GM20000 (cell line): ENCODE measurements at regions not wholly inside any gene's neighbourhood (a gene's known extent, or its start where the extent isn't known, plus 50 kb on each side); places are given as distances from the start of the nearest gene placed in this dataset.

Experiments
- DNase-seq: peaks from one replicate; pipeline ENCODE4 v3.0.0; 2012; ENCODE audit warnings: low spot score
- TF ChIP-seq, protein P1 (sequence below): IDR thresholded peaks from 2 replicates; pipeline ENCODE4 v1.5.1; 2012; ENCODE audit warnings: mild to moderate bottlenecking, control low read depth; ENCODE audit errors: extremely low read depth, missing control alignments

DNA sequence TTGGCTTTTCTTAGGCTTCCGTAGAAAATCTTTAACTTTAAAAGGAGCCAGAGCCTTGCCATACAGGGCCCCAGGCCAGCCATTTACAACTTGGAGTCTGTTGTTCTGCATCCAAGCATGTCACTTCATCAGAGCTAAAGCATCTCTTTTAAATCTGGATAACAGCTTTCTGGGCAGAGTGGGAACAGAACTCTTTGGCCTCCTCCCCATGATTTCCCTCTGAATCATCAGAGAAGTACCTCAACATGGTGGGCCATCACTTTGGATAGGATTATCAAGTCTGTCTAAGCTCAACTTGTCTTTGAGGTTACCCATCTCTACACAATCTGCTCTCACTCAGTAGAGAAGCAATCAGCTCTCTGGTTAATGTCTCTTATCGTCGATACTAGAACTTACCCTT, 170.9 kb downstream of the SLC6A15 start:
- DNase-seq: no peak
- TF ChIP-seq, protein P1, sequence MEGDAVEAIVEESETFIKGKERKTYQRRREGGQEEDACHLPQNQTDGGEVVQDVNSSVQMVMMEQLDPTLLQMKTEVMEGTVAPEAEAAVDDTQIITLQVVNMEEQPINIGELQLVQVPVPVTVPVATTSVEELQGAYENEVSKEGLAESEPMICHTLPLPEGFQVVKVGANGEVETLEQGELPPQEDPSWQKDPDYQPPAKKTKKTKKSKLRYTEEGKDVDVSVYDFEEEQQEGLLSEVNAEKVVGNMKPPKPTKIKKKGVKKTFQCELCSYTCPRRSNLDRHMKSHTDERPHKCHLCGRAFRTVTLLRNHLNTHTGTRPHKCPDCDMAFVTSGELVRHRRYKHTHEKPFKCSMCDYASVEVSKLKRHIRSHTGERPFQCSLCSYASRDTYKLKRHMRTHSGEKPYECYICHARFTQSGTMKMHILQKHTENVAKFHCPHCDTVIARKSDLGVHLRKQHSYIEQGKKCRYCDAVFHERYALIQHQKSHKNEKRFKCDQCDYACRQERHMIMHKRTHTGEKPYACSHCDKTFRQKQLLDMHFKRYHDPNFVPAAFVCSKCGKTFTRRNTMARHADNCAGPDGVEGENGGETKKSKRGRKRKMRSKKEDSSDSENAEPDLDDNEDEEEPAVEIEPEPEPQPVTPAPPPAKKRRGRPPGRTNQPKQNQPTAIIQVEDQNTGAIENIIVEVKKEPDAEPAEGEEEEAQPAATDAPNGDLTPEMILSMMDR: no peak

DNA sequence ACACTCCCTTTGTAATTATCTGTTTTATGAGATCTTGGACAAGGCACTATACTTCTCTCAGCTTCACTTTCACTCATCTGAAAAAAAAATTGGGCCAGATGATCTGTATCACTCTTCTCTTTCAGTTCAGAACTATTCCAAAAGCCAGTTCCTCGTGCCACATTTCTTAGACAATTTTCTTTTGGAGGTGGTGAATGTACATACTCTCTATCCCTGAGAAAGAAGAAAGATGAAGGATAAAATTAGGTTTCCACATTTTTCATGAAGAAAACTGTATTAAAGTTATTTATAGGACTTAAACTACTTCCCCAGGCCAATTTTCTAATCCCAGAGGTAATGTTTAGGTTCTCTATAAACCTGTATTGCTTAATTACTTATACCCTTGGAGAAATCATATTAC, 171.6 kb downstream of the SLC6A15 start:
- DNase-seq: no peak
- TF ChIP-seq, protein P1: no peak

DNA sequence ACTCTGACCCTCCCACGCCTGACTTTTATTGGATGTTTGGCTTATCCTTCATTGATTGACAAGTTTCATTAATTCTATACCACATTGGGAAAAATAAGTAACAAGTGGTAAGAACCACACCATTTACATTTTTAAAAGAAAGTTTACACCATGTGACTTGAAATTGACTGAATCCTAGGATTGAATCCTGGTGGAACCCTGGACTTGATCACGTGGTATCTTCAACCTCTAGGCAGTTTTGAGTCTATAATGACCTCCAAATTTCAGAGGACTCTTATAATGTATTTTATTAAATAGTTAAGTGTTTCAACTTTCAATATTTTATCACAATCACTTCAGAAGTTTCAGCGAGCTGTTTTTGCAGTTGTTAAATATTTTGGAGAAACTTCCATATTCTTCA, 172.0 kb downstream of the SLC6A15 start:
- TF ChIP-seq, protein P1: no peak
- no peak for DNase-seq

DNA sequence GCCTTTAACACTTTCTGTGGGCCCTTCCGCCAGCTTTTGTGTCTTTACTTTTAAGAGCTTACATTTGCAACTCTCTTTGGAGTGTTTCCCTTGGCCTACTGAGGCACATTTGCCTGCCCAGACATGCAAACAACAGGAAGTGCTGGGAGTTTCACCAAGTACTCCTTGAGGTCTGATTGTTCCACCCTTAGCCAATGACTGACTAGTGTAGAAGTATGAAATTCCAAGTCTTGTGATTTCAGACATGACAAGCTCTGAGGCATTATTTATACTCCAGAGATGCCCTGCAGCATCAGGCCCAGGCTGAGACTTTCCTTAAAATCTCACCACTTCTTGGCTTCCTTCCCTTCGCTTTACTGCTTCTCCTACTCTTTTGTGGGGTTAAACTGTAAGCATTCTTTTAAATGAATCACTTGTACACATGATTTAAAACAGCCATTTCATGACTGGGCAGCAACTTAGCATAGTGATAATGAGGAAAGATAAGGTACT, 174.1 kb downstream of the SLC6A15 start:
- TF ChIP-seq, protein P1: no peak
- no peak for DNase-seq

DNA sequence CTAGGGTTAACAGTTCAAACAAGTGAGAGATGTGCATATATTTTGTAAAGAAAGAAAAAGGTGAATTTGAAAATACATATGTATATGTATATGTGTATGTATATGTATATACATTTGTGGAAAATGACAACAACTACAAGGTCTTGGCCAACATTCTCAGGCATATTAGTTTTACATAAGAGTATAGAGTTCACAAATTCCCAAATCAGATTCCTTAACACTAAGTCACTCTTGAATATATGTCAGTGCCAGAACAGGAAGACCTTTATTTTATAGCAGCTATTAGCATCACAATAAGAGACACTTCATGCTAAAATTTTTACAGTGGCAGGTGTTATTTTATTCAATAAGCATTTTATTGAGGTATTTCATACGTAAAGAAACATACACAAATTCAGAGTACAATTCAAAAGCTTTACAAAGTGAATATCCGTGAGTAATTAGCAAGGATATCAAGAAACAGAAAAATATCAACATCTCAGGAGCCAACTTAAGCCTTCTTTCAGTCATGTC, 179.7 kb downstream of the SLC6A15 start:
- no peak for DNase-seq
- TF ChIP-seq, protein P1: no peak

DNA sequence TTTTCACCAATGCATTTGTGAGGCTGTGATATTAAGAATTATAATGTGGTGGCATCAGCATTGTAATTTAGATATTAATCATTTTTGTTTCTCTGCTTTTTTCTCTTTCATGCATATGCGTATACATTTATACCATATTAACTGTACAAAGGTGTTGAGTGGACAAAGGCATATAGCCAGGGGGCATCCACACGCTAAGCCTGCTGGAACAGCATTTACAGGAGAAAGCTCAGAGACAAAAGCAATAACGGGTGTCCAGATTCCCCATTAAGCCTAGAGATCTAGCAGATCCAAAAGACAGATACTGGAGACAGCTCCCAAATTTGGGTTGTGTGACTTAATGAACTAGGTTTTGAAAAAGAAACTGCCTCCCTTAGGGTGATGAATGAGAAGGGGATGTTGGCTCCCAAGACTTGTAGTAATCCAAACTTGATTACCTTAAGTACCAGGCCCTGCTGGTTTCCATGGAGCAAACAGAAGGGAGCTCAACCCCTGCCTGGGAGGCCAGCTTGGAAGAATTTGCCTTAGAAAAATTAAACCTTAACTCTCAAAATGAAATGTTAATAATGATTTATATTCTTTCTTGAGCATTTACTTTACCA, 181.9 kb downstream of the SLC6A15 start:
- no peak for DNase-seq
- TF ChIP-seq, protein P1: no peak

DNA sequence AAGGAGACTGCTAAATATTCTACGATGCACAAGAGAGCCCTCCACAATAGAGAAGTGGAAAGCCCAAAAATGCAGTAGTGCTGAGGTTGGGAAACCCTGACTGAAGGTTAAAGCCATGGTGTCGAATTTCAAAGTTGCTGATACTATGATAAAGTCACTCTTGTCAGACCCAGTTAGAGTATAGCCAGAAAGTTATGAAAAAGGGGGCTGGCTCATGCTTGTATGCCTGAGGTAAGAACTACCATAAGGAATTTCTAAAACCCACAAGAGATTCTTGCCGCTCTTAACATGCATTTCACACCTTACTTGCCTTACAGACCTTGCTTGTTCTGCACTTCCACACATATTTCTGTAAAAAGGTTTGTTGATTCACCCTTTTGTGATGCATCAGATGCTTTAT, 184.6 kb downstream of the SLC6A15 start:
- DNase-seq: no peak

More for the DNA sequence above, 184.6 kb downstream of the SLC6A15 start:
- TF ChIP-seq, protein P1: no peak
